ENCODE measurements at regions not wholly inside any gene's neighbourhood (a gene's known extent, or its start where the extent isn't known, plus 50 kb on each side); places are given as distances from the start of the nearest gene placed in this dataset.
"Not testable (repeated sequence)": the region's sequence is repeated elsewhere in the genome, so short reads cannot be mapped to it uniquely, and the experiment has no call there.

DNA sequence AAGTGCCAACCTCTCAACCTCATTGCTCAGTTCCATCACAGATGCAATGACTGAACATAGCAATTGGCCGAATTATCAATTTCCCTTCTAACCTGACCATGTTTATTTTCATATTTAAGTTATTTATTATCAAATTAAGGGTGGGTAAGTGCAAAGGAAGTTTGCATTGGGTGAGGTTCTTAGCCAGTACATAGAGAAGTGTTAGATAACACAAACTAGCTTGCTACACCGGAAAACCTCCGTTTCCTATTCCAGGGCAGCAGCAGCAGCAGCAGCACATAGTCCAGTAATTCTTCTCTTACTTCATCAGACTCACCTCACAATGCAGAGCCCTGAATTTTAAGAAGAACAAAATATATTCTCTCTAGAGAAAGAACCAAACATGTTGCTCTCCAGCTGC, 200.5 kb upstream of the OR4E1 start:
- DNase-seq: peak in 1 of 2 donors; percentile 36

DNA sequence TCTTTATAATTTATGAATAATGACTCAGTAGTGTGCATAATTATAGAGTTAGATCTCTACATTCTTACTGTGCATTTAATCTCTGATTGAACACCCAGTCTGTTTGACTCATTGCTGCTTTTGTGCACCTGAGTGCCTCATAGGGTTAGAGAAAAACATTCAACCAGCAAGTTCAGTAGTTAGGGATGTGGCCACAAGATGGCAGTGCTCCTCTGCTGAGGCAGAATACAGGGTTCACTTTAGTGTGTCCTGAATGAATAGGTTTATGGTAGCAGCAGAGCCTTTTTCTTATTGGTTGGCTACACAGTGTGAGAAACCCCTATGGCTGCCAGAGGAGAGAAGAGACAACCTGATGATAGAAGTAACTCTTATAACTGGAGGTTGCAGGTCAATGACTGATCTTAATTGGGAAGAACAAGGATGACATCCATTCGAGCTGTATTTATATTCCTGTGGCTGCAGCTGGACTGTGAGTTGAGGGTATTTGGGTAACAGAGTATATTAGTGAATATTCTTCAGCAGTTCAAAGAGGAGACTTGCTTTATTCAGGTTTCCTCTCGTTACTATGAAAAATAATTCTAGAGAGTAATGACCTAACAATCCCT, 194.9 kb upstream of the OR4E1 start:
- peak; percentile 71 to 79 for DNase-seq

DNA sequence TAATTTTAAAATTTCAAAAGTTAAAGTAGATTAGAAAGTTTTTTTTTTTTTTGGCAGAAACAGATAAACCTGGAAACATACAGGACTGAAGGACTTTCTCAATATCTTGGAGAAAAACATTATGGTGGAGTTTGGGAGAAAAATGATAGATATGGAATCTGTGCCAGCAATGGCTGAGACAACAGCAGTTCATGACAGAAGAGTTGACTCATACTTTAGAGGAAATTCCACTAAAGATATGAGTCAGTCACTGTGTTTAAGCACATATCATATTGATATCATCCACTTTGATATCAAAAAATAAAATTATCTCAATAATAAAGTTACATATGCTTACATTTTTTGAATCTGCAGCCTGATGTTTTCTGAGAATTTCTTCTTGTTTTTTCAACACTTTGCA, 193.9 kb upstream of the OR4E1 start:
- no peak for DNase-seq

DNA sequence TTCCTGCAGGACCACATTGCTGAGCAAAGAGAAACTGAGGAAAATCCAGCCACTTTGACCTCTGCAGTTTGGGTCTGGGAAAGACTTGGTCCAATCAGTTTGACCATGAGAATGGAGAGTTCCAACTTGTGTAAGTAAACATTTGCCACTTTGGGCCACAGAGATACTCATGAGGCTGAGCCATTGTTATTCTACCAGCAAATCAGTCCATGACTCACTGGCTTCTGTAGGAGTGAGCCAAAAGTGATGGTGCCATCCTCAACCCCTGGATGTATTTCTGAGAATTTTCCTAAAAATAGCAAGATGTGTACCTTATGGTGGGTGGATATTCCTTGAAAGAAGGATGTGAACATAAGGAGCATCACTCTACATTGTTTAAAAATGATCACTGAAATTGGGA, 192.9 kb upstream of the OR4E1 start:
- no peak for DNase-seq

DNA sequence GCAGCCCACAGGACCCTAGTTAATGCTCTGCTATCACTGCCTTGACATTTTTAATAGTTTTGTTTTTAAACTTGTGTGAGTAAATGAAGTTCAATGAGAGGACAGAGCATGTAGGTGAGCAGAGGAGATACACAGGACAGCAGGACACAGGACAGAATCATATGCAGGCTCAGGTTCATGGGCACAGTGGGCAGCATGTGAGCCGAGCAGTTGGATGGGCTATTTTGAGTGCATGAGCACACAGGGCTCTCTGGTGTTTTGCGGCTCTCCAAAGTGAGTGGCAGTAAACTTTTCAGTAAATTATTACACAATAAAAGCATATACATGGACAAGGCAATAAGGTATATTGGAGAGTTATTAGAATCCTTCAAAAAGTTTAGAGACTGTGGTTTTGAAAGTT, 189.7 kb upstream of the OR4E1 start:
- DNase-seq: no peak

DNA sequence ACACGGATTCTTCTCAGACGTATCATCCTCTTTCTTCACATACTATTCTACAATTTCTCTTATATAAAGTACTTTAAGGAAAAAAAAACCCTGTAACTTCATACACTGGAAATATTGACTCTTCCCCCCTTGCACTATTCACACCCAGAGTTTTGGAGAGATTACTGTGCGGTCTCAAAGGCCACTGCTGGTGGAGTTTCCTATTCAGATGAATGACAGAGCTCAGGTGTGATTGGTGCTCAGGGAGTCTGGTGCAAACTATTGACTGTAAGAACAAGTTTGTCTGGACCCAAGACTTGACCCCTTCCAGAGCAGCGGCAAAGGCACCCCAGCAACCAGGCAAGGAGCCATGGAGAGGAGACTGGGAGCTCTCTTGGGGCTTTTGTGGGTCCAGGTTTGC, 187.5 kb upstream of the OR4E1 start:
- no peak for DNase-seq

DNA sequence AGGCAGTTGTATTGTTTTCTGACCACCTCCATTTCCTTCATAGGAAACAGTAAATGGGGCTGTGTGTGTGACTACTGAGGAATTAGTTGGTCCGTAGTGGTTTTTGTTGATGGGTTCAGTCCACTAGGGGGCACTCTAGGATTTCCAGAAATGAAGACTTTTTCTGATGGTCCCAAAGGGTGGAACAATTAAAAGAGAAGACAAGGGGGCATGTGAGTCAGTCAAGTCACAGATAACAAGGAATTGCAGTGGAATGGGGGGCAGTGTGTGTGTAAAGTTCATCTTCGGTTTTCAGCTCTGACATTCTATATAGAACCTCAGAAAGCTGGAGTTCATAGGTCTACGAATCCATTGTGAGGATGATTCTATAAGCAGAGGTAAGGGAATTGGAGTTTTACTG, 186.6 kb upstream of the OR4E1 start:
- DNase-seq: peak; percentile 9 to 67

DNA sequence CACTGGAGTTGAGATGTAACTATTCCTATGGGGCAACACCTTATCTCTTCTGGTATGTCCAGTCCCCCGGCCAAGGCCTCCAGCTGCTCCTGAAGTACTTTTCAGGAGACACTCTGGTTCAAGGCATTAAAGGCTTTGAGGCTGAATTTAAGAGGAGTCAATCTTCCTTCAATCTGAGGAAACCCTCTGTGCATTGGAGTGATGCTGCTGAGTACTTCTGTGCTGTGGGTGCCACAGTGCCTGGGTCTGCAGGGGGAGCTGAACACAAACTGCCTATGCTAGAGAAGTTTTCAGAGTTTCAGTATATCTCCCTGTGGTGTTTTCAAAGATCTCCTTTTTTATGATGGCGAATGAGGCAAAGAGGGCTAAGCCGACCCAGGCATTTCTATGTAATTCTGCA, 179.2 kb upstream of the OR4E1 start:
- no peak for DNase-seq

DNA sequence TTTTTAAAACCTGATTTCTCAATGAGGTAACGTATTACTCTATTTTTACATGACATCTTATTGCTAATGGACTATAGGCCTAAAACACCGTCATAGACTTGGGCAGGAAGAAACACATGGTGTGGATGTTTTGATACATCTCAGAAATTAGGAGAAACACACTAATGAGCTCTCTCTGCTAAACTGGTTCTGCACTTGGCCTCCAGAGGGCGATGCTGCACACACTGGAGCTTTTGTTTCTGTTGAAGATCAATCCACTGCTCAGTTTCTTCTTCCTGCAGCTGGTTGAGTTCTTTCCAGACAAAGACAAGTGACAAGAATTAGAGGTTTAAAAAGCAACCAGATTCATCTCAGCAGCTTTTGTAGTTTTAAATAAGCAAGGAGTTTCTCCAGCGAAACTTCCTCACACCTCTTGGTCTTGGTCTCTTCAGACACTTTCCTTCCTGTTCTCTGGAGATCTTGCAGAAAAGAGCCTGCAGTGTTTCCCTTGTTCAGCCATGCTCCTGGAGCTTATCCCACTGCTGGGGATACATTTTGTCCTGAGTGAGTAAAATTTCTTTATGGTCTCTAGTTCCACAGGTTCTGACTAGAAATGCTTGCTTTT, 178.5 kb upstream of the OR4E1 start:
- peak; percentile 65 to 71 for DNase-seq

DNA sequence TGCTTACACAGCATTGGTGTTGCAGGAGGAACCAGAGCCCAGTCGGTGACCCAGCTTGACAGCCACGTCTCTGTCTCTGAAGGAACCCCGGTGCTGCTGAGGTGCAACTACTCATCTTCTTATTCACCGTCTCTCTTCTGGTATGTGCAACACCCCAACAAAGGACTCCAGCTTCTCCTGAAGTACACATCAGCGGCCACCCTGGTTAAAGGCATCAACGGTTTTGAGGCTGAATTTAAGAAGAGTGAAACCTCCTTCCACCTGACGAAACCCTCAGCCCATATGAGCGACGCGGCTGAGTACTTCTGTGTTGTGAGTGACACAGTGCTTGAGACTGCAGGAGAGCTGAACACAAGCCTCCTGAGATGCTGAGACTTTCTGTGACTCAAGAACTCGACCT, 173.3 kb upstream of the OR4E1 start:
- DNase-seq: peak in 1 of 2 donors; percentile 29

DNA sequence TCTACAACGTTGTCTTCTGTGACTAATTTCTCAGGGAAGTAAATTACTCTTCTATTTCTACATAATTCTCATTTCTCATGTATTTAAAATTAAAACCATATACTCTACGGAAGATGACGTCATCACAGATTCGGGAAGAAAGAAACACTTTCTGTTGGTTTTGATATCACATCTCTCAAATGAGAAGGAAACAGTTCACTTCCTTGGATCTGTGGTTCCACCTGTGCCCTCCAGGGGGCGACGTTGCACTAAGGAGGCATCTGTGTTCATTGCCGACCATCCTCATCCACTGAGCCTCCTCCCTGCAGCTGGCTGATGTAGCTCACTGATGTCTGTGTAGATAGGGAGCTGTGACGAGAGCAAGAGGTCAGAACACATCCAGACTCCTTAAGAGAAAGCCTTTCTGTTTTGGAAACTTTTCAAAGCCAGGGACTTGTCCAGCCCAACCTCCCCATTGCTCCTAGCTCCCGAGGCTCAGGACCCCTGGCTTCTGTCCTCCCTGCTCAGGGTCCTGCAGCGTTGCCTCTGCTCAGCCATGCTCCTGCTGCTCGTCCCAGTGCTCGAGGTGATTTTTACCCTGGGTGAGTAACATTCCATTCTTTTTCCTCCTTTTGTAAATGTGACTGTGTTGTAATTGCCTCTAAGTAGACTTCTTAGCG, 172.7 kb upstream of the OR4E1 start:
- DNase-seq: peak; percentile 65 to 78

DNA sequence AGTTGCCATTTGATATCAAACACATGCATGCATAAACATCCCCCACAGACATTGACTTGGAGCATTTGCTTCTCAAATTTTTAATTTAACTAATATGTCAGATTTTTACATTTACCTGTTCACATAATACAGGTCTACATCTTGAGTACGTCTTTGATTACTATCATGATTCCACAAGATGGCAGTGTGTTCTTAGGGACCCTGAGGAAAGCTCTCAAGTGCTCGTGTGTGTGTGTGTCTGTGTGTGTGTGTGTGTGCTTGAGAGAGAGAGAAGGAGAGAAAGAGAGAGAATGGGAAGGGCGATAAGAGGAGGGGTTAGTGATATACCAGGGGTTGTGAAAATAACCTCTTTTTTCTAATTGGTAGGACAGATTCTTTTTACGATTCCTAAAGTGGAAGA, 167.1 kb upstream of the OR4E1 start:
- DNase-seq: peak in 1 of 2 donors; percentile 53

DNA sequence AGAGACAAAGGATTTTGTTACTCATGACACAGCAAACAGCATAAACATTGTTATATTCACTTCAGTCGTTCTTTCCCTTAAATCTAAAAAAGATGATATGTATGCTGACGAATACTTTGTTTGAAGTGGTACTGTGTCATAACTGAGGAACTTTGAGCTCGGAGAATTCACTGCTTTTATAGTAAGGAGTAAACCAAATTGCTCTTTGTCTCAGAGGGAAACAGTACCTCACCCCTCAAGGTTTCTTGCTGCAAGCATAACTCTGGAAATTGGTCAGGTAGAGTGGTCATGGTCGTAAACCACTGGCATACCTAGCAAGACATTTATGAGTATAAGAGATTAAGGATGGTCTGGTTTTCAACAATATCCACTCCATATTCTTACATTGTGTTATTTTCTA, 160.2 kb upstream of the OR4E1 start:
- DNase-seq: no peak

DNA sequence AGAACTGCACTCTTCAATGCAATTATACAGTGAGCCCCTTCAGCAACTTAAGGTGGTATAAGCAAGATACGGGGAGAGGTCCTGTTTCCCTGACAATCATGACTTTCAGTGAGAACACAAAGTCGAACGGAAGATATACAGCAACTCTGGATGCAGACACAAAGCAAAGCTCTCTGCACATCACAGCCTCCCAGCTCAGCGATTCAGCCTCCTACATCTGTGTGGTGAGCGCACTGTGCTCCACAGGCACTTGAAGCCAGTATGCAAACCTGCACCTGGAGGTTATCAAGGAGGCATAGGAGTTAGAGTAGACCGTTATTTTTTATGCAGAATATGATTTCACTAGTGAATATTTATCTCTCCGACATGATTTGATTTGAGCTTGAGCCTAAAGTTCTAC, 152.2 kb upstream of the OR4E1 start:
- no peak for DNase-seq

DNA sequence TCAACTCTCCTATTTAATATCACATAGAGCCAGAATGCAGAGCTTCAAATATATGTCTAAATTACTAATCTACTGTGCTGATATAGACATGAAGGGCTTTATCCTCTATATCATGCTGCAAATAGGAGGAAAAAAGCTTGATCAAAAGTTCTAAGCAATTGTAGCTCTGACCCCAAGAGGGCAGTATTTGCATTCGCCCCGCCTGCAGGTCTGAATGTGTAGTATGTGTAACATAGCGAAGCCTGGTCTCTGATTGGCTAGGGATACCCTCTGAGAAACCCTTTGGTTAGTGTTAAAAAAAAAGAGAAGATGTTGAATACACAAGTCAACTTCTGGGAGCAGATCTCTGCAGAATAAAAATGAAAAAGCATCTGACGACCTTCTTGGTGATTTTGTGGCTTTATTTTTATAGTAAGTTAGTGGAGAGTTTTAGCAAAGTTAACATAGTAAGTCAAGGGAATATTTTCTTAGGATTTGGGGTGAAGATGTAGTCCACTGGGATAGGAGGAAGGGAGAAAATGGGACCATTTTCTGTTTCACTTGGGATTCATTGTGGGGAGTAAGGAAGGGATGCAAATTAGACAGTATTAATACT, 151.6 kb upstream of the OR4E1 start:
- peak; percentile 31 to 62 for DNase-seq

DNA sequence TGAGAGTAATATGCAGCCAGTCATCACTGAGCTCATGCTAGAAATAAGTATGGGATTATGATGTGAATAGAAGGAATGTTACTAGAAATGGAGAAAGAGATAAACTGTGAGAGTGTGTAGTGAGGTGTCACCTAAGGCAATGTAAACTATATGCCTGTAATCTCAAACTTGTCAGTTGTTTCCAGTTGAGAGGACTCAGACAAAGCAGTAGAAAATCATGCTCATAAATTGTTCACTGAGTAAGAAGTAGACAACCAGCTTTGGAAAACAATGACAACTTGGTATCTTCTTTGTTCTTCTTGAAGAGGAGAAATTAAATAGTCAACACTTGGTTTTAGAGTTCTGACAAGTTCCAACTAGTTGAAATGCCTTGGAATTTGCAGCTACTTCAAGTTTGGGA, 148.5 kb upstream of the OR4E1 start:
- no peak for DNase-seq

DNA sequence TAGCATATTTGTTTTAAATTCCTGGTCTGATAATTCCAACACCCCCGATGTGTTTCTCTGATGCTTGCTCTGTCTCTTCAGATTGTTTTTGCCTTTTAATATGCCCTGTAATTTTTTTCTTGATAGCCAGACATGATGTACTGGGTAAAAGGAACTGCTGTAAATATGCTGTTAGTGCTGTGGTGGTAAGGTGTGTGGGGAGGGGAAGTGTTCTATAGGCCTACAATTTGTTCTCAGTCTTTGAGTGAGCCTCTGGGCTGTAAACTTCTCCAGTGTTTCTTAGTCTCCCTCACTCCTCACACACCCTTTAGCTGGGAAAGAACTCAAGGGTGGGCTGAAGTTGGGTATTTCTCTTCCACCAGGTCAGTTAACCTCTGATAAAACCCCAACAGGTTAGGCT, 147.0 kb upstream of the OR4E1 start:
- no peak for DNase-seq

DNA sequence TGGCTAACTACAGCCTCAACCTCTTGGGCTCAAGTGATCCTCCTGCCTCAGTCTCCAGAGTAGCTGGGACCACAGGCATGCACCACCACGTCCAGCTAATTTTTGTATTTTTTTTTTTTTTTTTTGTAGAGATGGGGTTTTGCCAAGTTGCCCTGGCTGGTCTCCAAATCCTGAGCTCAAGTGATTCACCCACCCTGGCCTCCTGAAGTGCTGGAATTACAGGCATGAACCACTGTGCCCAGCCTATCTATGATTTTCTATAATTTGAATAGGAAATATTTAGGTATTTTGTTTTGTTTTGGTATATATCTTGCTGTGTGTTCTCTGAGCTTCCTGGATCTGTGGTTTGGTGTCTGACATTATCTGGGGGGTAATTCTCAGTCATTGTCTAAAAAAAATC, 146.3 kb upstream of the OR4E1 start:
- DNase-seq: not testable (repeated sequence)

DNA sequence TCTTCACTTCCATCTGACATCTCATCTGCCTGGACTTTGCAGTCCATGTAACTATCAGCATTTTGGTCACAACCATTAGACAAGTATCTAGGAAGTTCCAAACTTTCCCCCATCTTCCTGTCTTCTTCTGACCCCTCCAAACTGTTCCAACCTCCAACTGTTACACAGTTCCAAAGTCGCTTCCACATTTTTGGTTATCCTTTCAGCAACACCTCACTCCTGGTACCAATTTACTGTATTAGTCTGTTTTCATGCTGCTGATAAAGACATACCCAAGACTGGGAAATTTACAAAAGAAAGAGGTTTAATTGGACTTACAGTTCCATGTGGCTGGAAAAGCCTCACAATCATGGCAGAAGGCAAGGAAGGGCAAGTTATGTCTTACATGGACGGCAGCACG, 143.4 kb upstream of the OR4E1 start:
- DNase-seq: not testable (repeated sequence)

DNA sequence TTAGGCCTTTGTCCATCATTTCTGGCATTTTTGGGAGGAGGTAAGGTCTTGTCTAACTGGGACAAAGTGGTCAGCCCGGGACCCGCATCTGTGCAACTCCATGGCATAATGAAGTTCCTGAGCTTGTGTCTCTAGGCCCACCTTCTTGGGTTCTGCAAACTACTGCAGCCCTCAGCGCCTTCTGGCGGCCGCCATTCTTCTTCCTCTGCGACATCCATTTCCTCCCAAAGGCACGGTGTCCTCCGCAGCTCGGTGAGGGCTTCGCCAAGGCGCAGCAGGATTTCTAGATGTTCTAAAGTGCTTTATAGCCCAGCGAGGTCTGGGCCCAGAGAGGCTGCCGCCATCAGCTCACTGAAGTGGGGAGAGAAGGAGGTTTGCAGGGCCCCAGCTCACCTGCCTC, 134.4 kb upstream of the OR4E1 start:
- DNase-seq: no peak

DNA sequence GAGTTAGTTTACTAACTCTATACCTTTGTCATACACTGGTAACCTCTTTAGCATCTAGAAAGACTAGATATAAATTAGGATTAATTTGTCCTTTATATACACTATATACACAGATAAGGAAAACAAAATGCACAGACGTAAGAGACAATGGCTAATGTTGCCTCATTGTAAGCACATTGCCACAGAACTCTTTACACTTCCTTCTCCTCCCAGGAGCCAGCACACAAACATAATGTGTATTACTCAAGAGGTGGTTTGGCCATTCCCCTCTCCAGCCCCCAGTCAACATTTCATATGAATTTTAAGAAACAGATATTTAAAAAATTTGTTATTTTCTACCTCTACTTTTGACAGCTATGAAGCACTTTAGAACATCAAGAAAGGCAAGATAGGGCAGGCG, 131.4 kb upstream of the OR4E1 start:
- DNase-seq: no peak

DNA sequence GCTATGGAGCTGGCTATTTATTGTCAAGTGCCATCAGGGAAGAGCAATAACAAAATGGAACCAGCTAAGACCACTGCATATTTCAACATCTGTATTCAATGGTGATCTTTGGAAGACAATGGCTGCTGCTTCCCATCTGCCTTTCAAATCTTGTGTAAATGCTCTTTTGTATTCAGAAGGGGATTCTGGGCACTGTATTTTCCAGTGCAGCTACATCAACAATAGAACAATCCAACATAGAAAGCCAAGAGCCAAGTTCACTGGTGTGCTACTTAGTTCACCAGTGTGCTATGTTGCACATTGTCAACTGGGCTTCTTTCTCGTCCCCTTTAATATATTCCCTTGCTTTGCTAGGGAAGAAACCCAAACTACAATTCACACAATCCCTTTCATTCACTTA, 128.8 kb upstream of the OR4E1 start:
- no peak for DNase-seq

DNA sequence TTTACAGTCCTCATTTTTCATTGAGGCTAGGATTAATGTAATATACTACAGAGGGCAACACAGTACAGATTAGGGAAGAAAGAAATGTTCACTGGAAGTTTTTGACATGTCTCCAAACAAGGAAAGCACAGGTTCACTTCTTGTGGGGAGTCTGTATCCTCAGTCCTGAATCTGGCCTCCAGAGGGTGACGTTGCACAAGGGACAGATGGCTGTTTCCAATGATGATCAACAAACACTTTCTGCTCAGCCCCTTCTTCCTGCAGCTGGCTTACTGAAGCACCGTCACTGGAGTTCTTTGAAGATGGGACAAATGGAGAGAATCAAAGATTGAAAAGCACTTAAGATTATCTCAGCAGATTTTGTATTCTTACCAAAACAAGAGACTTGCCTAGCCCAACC, 123.3 kb upstream of the OR4E1 start:
- DNase-seq: peak; percentile 1 to 5

DNA sequence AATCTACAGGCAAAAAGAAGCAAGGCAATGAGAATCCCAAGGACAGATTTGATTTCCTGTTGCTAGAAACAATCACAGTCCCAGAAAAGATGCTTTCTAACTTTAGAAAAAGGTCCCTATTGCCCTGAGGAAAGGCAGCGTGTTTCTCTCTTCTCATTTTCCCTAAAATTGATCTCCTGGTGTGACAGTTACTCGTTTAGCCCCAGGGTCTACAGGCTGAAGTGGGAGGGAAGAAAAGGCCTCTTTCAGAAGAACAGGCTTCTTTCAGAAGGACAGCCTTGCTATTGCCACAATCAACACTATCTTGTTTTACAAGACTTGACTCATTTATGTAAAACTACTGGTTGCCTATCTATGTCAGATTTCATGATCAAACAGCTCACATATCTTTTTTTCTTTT, 121.8 kb upstream of the OR4E1 start:
- no peak for DNase-seq
